Skin epidermis (tissue), 12 donors: ENCODE measurements at regions not wholly inside any gene's neighbourhood (a gene's known extent, or its start where the extent isn't known, plus 50 kb on each side); places are given as distances from the start of the nearest gene placed in this dataset.

Experiments used
- H3K27ac ChIP-seq, 21 experiments: fragments of 200-600 bp; sonication (generic) in 11 of 21; one replicate each; pipeline ENCODE4 v1.5.0; 2020; ENCODE audit warnings: mild to moderate bottlenecking in 3 of 21, inconsistent platforms in 2 of 21, moderate library complexity in 2 of 21
- H3K4me3 ChIP-seq, 7 experiments: fragments of 200-600 bp; sonication (generic) in 2 of 7; one replicate each; pipeline ENCODE4 v1.5.0; 2020; ENCODE audit warnings: inconsistent platforms in 2 of 7, mild to moderate bottlenecking in 2 of 7, moderate library complexity in 1 of 7

GRCh38 chr2:60301726-60302125 is 251.7 kb downstream of the BCL11A start:
- Histone ChIP-seq H3K27ac (no peak overlapping the region), H3K4me3 (no peak overlapping the region)

DNA sequence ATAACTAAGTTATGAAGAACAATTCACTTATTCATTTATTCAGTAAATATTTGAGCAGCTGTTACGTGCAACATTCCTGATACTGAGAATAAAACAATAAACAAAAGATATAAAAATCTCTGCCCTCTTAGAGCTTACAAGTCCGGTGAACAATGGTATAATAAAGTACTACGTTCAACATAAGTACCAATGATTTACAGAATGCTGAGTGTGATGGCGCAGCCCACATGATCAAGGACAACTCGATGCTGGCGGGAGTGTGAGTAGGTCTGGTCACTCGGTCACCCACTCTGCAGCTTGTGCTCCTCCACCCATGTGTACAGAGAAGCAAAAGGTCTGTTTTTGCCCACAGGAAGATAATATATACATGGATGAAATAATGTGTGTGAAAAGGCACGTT is 254.3 kb downstream of the BCL11A start:
- Histone ChIP-seq H3K27ac (no peak overlapping the region), H3K4me3 (no peak overlapping the region)

DNA sequence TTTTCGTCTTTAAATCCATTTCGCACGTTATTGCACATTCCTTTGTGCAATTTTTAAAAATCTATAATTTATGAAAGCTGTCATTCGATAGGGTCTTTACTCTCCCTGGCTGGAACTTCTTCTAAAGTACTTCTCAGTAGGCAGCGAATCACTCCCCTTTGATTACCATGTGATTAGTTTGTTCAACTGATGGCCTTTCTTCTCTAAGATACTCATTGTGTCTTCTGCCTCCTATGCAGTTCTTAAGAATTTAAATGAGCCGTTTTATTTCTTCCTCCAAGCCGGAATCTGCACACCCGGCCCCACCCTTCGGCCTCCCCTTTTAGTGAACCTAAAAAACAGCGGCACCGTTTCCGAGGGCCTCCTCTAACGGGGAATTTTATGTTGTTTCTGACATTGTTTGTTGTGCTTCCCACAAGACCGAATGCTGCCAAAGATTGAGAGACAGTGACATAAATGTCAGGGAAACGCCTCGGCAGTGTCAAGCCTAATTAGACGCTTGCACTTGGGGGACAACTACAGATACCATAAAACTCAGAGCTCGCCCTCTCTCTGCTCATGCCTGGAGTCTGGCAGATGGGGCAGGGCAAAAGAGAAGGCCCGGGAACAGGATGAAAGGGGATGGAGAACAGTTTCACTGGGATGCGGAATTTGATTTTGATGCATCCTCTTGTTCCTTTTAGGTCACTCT is 255.3 kb downstream of the BCL11A start:
- Histone ChIP-seq H3K4me3 (no peak overlapping the region), H3K27ac (peak overlapping the region in 3 of 21 experiments; percentile 12 to 82 (median 64))

DNA sequence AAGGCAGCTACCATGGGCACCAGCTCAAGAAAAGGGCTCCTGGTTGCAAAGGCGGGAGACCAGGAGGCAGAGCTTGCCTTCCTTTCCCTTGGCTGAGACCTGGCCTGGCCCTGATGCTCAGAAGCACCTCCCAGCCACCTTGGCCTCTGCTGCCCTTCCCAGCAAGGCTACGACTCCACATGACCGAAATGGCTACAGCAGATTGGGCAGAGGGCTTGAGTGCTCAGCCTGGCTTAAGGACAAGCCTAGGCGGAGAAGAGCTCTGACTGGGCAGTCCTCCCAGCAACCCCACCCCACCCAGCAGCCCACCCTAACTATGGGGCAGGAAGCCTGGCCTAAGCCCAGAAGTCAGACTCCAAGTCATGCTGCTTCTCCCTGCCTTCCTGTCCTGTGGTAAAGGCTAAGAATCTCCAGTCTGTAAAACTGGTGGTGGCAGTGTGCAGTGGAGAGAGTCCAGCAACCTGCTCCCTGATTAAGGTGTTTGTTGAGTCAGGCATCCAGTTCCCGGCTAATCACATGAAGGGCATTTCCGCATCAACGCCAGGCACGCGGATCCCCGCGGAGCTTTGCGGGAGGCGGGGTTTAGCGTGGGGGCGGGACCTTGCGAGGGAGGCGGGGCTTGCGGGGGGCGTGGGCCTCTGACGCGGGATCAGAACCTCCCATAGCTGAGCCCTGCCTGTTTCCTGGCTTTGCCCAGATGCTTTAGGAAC is 256.0 kb downstream of the BCL11A start:
- Histone ChIP-seq H3K27ac (peak overlapping the region in 13 of 21 experiments; percentile 44 to 82 (median 59)), H3K4me3 (no peak overlapping the region)

DNA sequence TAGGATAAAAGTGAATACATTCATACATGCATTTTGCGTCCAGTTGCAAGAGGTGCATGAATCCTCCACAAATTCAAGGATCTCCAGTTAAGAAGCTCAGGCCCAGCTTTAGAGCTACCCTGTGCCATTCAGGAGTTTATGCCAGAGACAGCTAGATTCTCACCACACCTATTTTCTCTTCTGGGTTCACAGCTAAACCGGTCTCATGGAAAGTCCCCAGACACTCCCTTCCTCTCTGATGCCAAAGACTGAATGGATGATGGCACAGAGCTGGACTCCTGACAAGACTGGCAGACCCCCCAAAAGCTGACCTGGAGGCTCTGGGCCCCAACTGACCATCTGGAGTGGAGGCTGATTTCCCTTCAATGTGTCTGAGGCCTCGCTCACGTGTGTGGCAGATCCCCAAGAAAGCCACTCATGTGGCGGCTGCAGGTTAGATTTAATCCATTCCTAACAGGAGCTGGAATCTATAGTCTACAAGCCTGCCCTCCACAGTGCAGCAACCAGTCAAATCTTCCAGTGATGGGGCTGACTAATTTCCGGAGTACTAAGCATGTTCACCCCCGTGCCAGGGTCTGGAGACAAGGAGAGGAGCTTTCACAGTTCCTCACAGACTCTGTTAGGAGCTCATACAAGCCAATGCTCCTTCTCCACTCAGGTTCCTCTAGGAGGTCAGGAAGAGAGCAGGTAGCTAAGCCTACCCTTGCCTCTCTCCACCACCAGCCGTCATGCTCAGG is 257.1 kb downstream of the BCL11A start:
- Histone ChIP-seq H3K27ac (peak overlapping the region in 15 of 21 experiments; percentile 29 to 82 (median 59)), H3K4me3 (no peak overlapping the region)

DNA sequence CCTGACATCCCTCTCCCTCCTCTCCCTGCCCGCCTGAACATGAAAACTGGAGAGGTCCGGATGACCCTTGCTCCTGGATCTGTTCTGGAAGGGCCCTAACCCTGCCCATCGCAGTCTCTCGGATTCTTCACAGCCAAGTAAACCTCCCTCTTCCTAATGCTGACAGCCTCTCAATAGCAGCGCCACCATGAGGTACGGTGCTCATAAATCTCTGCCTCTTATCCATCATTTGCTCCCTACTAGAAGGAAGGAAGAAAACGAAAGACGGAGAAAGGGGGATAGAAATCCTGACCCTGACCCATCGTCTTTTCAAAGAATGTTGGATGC is 257.9 kb downstream of the BCL11A start:
- Histone ChIP-seq H3K4me3 (no peak overlapping the region), H3K27ac (peak overlapping the region in 15 of 21 experiments; percentile 7 to 82 (median 51))

DNA sequence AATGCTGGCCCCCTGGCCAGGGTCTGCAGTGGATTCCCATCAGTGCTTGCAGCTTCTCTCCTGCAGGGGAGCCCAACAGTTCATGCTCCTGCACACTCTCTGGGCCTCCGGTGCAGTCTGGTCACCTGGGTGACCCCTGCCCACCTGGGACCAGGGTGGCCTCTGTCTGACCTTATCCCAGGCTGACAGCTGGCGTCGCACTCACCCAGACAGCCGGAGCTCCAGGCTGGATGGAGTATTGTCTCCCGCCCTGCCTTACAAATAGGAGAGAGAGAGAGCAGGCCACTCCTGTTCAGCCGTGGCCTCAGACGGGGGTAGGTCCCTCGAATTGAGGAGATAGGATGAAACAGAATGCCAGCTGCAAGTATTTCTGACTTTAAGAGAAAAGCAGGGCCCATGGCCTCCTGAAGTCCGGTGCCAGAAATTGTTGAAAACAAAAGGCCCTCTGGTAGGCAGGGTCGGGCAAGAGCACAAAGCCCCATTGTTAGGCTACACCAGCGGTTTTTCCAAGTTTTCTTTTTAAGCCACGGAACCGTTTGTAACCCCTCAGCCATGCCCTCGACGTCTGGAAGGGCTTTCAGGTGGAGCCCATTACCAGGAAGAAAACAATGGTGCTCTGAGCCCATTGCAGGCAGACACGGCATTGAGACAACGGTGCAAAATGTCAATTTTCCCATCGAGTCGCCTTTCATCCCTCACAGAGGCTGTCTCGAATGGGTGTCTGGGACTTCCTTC is 258.4 kb downstream of the BCL11A start:
- Histone ChIP-seq H3K27ac (peak overlapping the region in 13 of 21 experiments; percentile 27 to 82 (median 51)), H3K4me3 (no peak overlapping the region)

GRCh38 chr2:60292242-60292641 is 261.2 kb downstream of the BCL11A start:
- no peak overlapping the region for H3K4me3 ChIP-seq

DNA sequence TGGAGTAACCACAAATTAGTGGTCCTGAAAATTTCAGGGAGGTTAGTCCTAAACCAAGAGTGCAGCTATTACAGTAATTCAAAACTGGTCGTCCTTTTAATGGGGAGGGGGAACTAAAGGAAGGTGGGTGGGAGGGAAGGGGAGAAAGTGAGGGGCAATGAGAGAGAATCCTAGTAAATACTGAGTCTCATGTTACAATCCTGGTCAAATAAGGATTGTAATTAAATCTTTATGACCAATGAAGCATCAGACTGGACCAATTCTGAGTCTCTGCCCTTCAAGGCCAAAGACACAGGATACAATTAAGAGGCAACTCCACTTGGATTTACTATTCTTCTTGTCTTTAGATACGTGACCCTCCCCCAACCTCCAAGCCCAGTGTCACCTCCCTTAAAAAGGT is 262.9 kb downstream of the BCL11A start:
- Histone ChIP-seq H3K4me3 (no peak overlapping the region), H3K27ac (no peak overlapping the region)

More at GRCh38 chr2:60292242-60292641, 261.2 kb downstream of the BCL11A start:
- no peak overlapping the region for H3K27ac ChIP-seq

- Histone ChIP-seq H3K27ac (peak overlapping the region in 5 of 21 experiments; percentile 4 to 50 (median 16)), H3K4me3 (no peak overlapping the region)
Measured at GRCh38 chr2:60285626-60286316, 267.7 kb downstream of the BCL11A start.

DNA sequence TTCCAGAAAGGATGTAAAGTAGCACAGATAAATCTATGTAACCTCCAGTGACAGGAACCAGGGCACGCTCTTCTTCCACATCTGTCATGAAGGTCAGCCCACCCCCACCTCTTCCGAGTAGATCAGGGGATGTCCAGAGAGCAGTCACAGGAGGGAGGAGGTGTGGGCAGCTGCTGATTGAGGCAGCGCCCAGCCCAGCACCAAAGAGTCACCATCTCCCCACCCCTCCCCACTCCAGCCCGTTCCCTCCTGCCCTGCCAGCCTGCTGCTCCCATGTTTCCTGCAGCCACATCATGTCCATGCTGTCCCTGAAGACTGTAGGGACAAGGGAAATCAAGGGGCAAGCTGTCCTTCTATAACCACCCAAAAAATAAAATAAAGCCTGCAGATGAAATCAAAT is 269.8 kb downstream of the BCL11A start:
- H3K27ac ChIP-seq: no peak overlapping the region
- no peak overlapping the region for H3K4me3 ChIP-seq

- Histone ChIP-seq H3K4me3 (no peak overlapping the region), H3K27ac (peak overlapping the region in 1 of 21 experiments; percentile 41)
Measured at GRCh38 chr2:60282886-60283285, 270.6 kb downstream of the BCL11A start.

- Histone ChIP-seq H3K4me3 (no peak overlapping the region), H3K27ac (peak overlapping the region in 1 of 21 experiments; percentile 17)
Measured at GRCh38 chr2:60281730-60282129, 271.7 kb downstream of the BCL11A start.

DNA sequence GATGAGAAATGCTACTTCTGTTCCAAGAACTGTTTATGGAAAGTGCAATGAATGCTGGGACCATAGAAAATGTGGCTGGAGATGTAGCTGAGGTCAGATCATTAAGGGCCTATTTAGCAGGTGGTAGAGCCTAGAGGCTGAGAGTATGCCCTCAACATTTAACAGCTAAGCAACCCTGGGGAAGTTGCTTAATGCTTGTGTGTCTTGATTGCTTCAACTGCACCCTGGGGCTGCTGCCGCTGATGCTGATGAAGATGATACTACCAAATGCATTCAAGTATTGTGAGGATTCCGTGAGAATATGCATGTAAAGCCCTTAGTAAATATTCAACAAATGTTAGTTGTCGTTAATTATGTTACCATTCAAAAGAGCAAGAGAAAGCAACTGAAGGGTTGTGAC is 273.2 kb downstream of the BCL11A start:
- Histone ChIP-seq H3K4me3 (no peak overlapping the region), H3K27ac (no peak overlapping the region)

- no peak overlapping the region for H3K4me3 ChIP-seq
- no peak overlapping the region for H3K27ac ChIP-seq
Measured at GRCh38 chr2:60278906-60279305, 274.5 kb downstream of the BCL11A start.

DNA sequence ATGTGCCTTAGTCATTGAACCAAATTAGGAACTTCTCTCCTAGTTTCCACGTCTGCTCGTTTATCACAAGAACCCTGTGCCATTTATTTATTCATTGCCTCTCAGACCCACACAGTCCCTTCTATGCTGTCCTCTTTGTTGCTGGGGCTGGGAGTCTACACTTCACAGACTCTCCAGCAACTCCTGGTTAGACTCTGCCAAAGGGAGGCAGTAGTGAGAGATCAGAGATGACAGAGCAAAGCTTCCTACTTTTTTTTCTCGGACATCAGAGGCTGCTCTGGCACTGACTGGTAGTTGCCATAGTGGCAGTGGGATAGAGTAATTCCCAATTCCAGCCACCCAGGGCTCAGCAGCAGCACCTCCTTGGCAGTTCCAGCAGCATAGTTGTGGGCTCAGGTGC is 277.5 kb downstream of the BCL11A start:
- Histone ChIP-seq H3K27ac (no peak overlapping the region), H3K4me3 (no peak overlapping the region)

DNA sequence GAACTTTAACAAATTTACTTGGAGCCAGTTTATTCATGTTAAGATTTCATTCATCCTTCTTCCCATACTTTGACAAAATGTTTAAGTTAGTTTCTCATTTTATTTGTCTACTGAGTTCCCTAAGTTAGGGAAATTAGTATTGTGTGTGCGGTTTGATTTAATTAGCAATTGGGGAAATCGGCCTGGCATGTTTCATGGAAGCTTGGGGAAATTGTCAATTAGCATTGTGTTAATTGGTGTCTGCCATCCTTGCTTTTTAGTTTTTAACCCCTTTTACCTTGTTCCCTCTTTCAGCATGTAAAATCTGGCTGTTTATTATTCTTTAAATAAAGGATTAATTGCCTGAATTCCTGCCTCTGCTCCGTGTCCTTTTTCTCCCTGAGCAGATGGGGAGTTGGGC is 279.6 kb downstream of the BCL11A start:
- Histone ChIP-seq H3K4me3 (no peak overlapping the region), H3K27ac (no peak overlapping the region)

- Histone ChIP-seq H3K4me3 (no peak overlapping the region), H3K27ac (no peak overlapping the region)
Measured at GRCh38 chr2:60271713-60272112, 281.7 kb downstream of the BCL11A start.

DNA sequence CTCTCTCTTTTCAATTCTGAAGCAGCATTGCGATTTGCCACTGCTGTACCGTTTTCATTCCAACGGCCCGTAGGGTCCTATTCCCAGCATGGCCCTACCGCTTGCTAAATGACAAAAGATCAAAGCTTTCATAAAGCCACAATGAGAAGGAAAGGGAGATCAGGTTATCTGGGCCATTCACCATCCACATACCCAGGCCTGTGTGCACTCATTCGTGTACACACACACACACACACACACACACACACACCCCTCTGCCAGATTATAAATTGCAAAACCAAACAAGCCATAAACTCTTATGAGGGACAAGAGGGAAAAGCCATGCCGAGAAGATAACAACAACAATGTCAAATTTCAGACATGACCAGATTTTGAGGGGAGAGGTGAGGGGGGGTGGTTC is 282.3 kb downstream of the BCL11A start:
- Histone ChIP-seq H3K27ac (no peak overlapping the region), H3K4me3 (no peak overlapping the region)

- no peak overlapping the region for H3K27ac ChIP-seq
Measured at GRCh38 chr2:60268661-60269060, 284.8 kb downstream of the BCL11A start.

More at GRCh38 chr2:60268661-60269060, 284.8 kb downstream of the BCL11A start:
- no peak overlapping the region for H3K4me3 ChIP-seq
